ENCODE measurements at regions not wholly inside any gene's neighbourhood (a gene's known extent, or its start where the extent isn't known, plus 50 kb on each side); places are given as distances from the start of the nearest gene placed in this dataset.
"Not testable (repeated sequence)": the region's sequence is repeated elsewhere in the genome, so short reads cannot be mapped to it uniquely, and the experiment has no call there.

DNA sequence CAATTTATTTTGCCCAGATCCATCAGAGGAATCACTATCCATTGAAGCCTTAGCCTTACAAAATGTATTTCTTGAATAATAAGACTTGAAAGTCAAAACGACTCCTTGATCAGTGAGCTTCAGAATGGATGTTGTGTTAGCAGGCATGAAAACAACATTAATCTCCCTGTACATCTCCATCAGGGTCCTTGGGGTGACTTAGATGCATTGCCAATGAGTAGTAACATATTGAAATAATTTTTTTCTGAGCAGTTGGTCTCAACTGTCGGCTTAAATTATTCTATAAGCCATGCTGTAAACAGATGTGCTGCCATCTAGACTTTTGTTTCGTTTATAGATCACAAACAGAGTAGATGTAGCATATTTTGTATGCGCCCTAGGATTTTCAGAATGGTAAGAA, 482.0 kb downstream of the AMY1C start:
- no peak overlapping the region for H3K27ac ChIP-seq (replicated peaks)
- no peaks in the 10 kb centered on the region for H3K9me3 ChIP-seq (replicated peaks)
- H3K4me3 ChIP-seq: no peak overlapping the region
- TF ChIP-seq, protein P1, sequence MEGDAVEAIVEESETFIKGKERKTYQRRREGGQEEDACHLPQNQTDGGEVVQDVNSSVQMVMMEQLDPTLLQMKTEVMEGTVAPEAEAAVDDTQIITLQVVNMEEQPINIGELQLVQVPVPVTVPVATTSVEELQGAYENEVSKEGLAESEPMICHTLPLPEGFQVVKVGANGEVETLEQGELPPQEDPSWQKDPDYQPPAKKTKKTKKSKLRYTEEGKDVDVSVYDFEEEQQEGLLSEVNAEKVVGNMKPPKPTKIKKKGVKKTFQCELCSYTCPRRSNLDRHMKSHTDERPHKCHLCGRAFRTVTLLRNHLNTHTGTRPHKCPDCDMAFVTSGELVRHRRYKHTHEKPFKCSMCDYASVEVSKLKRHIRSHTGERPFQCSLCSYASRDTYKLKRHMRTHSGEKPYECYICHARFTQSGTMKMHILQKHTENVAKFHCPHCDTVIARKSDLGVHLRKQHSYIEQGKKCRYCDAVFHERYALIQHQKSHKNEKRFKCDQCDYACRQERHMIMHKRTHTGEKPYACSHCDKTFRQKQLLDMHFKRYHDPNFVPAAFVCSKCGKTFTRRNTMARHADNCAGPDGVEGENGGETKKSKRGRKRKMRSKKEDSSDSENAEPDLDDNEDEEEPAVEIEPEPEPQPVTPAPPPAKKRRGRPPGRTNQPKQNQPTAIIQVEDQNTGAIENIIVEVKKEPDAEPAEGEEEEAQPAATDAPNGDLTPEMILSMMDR (IDR thresholded peaks at IDR 0.05; ENCODE audit: borderline replicate concordance): no peak
- H3K36me3 ChIP-seq: no peaks in the 10 kb centered on the region
- H3K27me3 ChIP-seq (ENCODE audit: low read depth): no peaks in the 10 kb centered on the region
- intact Hi-C loops (cut with micrococcal nuclease): no loop called here
- no peaks in the 10 kb centered on the region for H3K4me1 ChIP-seq
- no peak for DNase-seq

DNA sequence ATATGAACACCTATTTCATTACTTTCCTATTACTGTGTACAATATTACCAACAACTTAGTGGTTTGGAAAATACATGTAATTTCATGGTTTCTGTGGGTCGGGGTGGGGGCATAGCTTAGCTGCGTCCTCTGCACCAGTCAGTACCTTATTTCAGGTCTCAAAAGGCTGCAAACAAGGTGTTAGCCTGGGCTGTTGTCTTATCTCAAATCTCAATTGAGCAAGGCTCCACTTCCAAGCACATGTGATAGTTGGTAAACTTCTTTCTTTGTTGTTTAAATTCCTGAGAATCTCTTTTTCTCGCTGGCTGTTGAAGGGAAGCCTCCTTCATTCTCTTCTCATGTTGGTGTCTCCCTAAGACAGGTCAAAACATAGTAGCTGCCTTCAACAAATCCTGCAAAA, 485.4 kb downstream of the AMY1C start:
- H3K4me3 ChIP-seq: no peak overlapping the region
- DNase-seq: no peak
- TF ChIP-seq, protein P1 (IDR thresholded peaks at IDR 0.05; ENCODE audit: borderline replicate concordance): no peak
- no peak overlapping the region for H3K27ac ChIP-seq (replicated peaks)
- intact Hi-C loops (cut with micrococcal nuclease): no loop called here
- no peaks in the 10 kb centered on the region for H3K9me3 ChIP-seq (replicated peaks)
- H3K4me1 ChIP-seq: no peaks in the 10 kb centered on the region
- H3K36me3 ChIP-seq: no peaks in the 10 kb centered on the region
- H3K27me3 ChIP-seq (ENCODE audit: low read depth): no peaks in the 10 kb centered on the region

DNA sequence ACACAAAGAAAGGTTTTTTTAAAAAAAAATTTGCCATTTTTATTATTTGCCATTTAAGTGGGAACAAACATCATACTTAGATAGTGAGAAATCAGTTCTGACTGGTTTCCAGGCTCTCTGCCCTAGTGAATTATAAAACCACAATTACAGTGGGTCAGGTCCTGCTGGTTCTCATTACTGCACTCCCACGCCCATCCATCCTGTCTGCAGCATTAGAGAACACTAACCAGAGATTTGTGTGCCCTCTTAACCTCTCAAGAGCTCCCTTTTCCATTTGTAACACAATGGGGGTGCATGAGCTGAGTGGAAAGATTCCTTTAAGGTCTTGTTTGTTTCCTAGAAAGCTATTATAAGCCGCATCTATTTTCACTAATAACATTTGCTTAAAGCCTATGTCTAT, 489.3 kb downstream of the AMY1C start:
- Histone ChIP-seq H3K27me3 (ENCODE audit: low read depth) (no peaks in the 10 kb centered on the region), H3K27ac (replicated peaks) (no peak overlapping the region), H3K4me1 (no peaks in the 10 kb centered on the region), H3K9me3 (replicated peaks) (no peaks in the 10 kb centered on the region), H3K36me3 (no peaks in the 10 kb centered on the region), H3K4me3 (no peak overlapping the region)
- intact Hi-C loops (cut with micrococcal nuclease): no loop called here
- no peak for DNase-seq
- TF ChIP-seq, protein P1 (IDR thresholded peaks at IDR 0.05; ENCODE audit: borderline replicate concordance): no peak

DNA sequence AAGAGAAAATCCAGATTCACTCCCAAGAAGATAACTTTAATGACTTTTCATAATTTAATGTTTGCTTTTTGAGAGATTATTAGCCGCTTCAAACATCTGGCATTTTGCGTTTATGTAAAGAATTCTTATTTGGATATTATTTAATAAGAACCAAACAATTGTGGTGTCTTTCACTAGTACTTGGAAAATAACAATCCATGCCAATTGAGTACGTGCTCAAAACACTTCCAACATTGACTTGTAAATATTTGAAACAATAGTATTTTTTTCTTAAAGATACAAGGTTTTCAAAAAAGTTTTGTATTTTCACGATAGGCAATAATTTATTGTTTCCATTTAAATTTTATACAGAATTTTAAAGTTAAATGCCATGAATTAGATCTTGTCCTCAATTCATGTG, 498.7 kb downstream of the AMY1C start:
- peaks cover 10% of the 10 kb centered on the region for H3K9me3 ChIP-seq (replicated peaks)
- no peak overlapping the region for H3K27ac ChIP-seq (replicated peaks)
- DNase-seq: no peak
- intact Hi-C loops (cut with micrococcal nuclease): no loop called here
- TF ChIP-seq, protein P1 (IDR thresholded peaks at IDR 0.05; ENCODE audit: borderline replicate concordance): no peak
- H3K4me3 ChIP-seq: no peak overlapping the region
- no peaks in the 10 kb centered on the region for H3K4me1 ChIP-seq
- no peaks in the 10 kb centered on the region for H3K27me3 ChIP-seq (ENCODE audit: low read depth)
- no peaks in the 10 kb centered on the region for H3K36me3 ChIP-seq

DNA sequence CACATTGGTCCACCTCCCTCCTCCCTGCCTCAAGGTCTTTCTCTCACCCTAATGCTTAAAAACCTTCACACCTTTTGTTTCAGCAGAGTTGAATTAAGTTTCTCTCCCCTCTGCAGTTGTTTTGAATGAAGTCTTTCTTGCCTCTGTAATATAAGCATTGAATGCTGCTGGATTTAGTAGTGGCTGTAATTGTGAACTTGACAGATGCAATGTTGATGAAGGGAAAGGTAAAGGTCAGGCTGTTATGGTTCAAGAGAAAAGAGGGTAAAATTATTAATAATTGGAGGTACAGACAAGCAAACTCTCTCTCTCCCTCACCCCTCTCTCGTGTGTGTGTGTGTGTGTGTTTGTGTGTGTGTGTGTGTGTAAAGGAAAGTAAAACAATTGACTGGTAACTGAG, 509.8 kb downstream of the AMY1C start:
- Histone ChIP-seq H3K27ac (replicated peaks) (no peak overlapping the region), H3K9me3 (replicated peaks) (peaks cover 4% of the 10 kb centered on the region), H3K4me3 (no peak overlapping the region), H3K27me3 (ENCODE audit: low read depth) (no peaks in the 10 kb centered on the region), H3K36me3 (no peaks in the 10 kb centered on the region), H3K4me1 (no peaks in the 10 kb centered on the region)
- no peak for DNase-seq
- TF ChIP-seq, protein P1 (IDR thresholded peaks at IDR 0.05; ENCODE audit: borderline replicate concordance): no peak
- intact Hi-C loops (cut with micrococcal nuclease): no loop called here

DNA sequence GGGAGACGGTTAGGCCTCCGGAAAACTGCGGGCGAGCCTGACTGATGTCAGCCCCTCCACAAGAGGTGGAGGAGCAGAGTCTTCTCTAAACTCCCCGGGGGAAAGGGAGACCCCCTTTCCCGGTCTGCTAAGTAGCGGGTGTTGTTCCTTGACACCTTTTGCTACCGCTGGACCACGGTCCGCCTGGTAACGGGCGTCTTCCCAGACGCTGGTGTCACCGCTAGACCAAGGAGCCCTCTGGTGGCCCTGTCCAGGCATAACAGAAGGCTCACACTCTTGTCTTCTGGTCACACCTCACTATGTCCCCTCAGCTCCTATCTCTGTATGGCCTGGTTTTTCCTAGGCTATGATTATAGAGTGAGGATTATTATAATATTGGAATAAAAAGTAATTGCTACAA, 513.4 kb downstream of the AMY1C start:
- H3K36me3 ChIP-seq; intact Hi-C loops (cut with micrococcal nuclease): not testable (repeated sequence)

More for the DNA sequence above, 513.4 kb downstream of the AMY1C start:
- not testable (repeated sequence) for H3K27ac ChIP-seq (replicated peaks); H3K4me1 ChIP-seq; H3K4me3 ChIP-seq; H3K9me3 ChIP-seq (replicated peaks); DNase-seq; H3K27me3 ChIP-seq (ENCODE audit: low read depth)

Measured in left ventricle myocardium inferior (tissue), 1 donor.